ENCODE measurements at regions not wholly inside any gene's neighbourhood (a gene's known extent, or its start where the extent isn't known, plus 50 kb on each side); places are given as distances from the start of the nearest gene placed in this dataset.
"Not testable (repeated sequence)": the region's sequence is repeated elsewhere in the genome, so short reads cannot be mapped to it uniquely, and the experiment has no call there.

- H3K27me3 Mint-ChIP-seq (ENCODE audit: low read depth, poor library complexity), result peaks cover 22% of the 10 kb centered on the region
- H3K27ac Mint-ChIP-seq, result no peak overlapping the region
- TF ChIP-seq CTCF (IDR thresholded peaks at IDR 0.05), result no peak
- no peaks in the 10 kb centered on the region for H3K9me3 Mint-ChIP-seq
- H3K4me3 Mint-ChIP-seq, result no peak overlapping the region
- no peak for DNase-seq
- no peaks in the 10 kb centered on the region for H3K36me3 Mint-ChIP-seq (ENCODE audit: low read depth)
- peaks cover 23% of the 10 kb centered on the region for H3K4me1 Mint-ChIP-seq
Measured at GRCh38 chr19:30107251-30107650, 165.2 kb downstream of the URI1 start.

- TF ChIP-seq CTCF (IDR thresholded peaks at IDR 0.05), result no peak
- no peak overlapping the region for H3K27ac Mint-ChIP-seq
- H3K4me1 Mint-ChIP-seq, result peaks cover 27% of the 10 kb centered on the region
- no peak overlapping the region for H3K4me3 Mint-ChIP-seq
- DNase-seq, result no peak
- no peaks in the 10 kb centered on the region for H3K9me3 Mint-ChIP-seq
- H3K27me3 Mint-ChIP-seq (ENCODE audit: low read depth, poor library complexity), result peaks cover 19% of the 10 kb centered on the region
- no peaks in the 10 kb centered on the region for H3K36me3 Mint-ChIP-seq (ENCODE audit: low read depth)
Measured at GRCh38 chr19:30109565-30109964, 167.5 kb downstream of the URI1 start.

- TF ChIP-seq CTCF (IDR thresholded peaks at IDR 0.05), result no peak
- Mint-ChIP-seq H3K27me3 (ENCODE audit: low read depth, poor library complexity) (peaks cover 11% of the 10 kb centered on the region), H3K36me3 (ENCODE audit: low read depth) (no peaks in the 10 kb centered on the region), H3K4me1 (peaks cover 27% of the 10 kb centered on the region), H3K4me3 (no peak overlapping the region), H3K9me3 (no peaks in the 10 kb centered on the region), H3K27ac (no peak overlapping the region)
- DNase-seq, result no peak
Measured at GRCh38 chr19:30111021-30111855, 169.2 kb downstream of the URI1 start.

- no peaks in the 10 kb centered on the region for H3K9me3 Mint-ChIP-seq
- no peak overlapping the region for H3K4me3 Mint-ChIP-seq
- DNase-seq, result no peak
- H3K27me3 Mint-ChIP-seq (ENCODE audit: low read depth, poor library complexity), result peaks cover 11% of the 10 kb centered on the region
- H3K4me1 Mint-ChIP-seq, result peaks cover 19% of the 10 kb centered on the region
- H3K36me3 Mint-ChIP-seq (ENCODE audit: low read depth), result no peaks in the 10 kb centered on the region
- TF ChIP-seq CTCF (IDR thresholded peaks at IDR 0.05), result no peak
- H3K27ac Mint-ChIP-seq, result no peak overlapping the region
Measured at GRCh38 chr19:30112171-30112570, 170.1 kb downstream of the URI1 start.

GRCh38 chr19:30112666-30113065, 170.6 kb downstream of the URI1 start:
- H3K27me3 Mint-ChIP-seq (ENCODE audit: low read depth, poor library complexity), result peaks cover 11% of the 10 kb centered on the region
- TF ChIP-seq CTCF (IDR thresholded peaks at IDR 0.05), result no peak
- DNase-seq, result no peak
- H3K9me3 Mint-ChIP-seq, result no peaks in the 10 kb centered on the region
- no peaks in the 10 kb centered on the region for H3K36me3 Mint-ChIP-seq (ENCODE audit: low read depth)
- H3K27ac Mint-ChIP-seq, result no peak overlapping the region
- peaks cover 14% of the 10 kb centered on the region for H3K4me1 Mint-ChIP-seq
- H3K4me3 Mint-ChIP-seq, result no peak overlapping the region

GRCh38 chr19:30113186-30113585, 171.1 kb downstream of the URI1 start:
- H3K9me3 Mint-ChIP-seq, result no peaks in the 10 kb centered on the region
- no peak overlapping the region for H3K4me3 Mint-ChIP-seq
- no peak overlapping the region for H3K27ac Mint-ChIP-seq
- no peak for TF ChIP-seq CTCF (IDR thresholded peaks at IDR 0.05)
- H3K4me1 Mint-ChIP-seq, result peaks cover 14% of the 10 kb centered on the region
- H3K27me3 Mint-ChIP-seq (ENCODE audit: low read depth, poor library complexity), result peaks cover 11% of the 10 kb centered on the region
- DNase-seq, result no peak
- no peaks in the 10 kb centered on the region for H3K36me3 Mint-ChIP-seq (ENCODE audit: low read depth)

GRCh38 chr19:30114095-30114494, 172.1 kb downstream of the URI1 start:
- H3K36me3 Mint-ChIP-seq (ENCODE audit: low read depth); DNase-seq; H3K4me3 Mint-ChIP-seq; H3K27ac Mint-ChIP-seq; H3K9me3 Mint-ChIP-seq: not testable (repeated sequence)
- Mint-ChIP-seq H3K4me1 (peaks cover 18% of the 10 kb centered on the region), H3K27me3 (ENCODE audit: low read depth, poor library complexity) (peaks cover 11% of the 10 kb centered on the region)
